ENCODE measurements at regions not wholly inside any gene's neighbourhood (a gene's known extent, or its start where the extent isn't known, plus 50 kb on each side); places are given as distances from the start of the nearest gene placed in this dataset.
"Not testable (repeated sequence)": the region's sequence is repeated elsewhere in the genome, so short reads cannot be mapped to it uniquely, and the experiment has no call there.

GRCh38 chr13:63851526-63851925 lies 2435.9 kb upstream of the PCDH20 start:
- H3K36me3 ChIP-seq (ENCODE audit: control insufficient read depth, insufficient read depth, low read length), result no peaks in the 10 kb centered on the region
- H3K4me3 ChIP-seq (replicated peaks; ENCODE audit: low read depth, low read length), result no peak overlapping the region
- no peak for DNase-seq (ENCODE audit: extremely low read depth, insufficient read length)
- no peaks in the 10 kb centered on the region for H3K27me3 ChIP-seq (replicated peaks; ENCODE audit: control insufficient read depth, insufficient read depth, low read length)
- no peak for TF ChIP-seq CTCF (IDR thresholded peaks at IDR 0.05; ENCODE audit: insufficient read depth, low read length, poor library complexity, severe bottlenecking)

DNA sequence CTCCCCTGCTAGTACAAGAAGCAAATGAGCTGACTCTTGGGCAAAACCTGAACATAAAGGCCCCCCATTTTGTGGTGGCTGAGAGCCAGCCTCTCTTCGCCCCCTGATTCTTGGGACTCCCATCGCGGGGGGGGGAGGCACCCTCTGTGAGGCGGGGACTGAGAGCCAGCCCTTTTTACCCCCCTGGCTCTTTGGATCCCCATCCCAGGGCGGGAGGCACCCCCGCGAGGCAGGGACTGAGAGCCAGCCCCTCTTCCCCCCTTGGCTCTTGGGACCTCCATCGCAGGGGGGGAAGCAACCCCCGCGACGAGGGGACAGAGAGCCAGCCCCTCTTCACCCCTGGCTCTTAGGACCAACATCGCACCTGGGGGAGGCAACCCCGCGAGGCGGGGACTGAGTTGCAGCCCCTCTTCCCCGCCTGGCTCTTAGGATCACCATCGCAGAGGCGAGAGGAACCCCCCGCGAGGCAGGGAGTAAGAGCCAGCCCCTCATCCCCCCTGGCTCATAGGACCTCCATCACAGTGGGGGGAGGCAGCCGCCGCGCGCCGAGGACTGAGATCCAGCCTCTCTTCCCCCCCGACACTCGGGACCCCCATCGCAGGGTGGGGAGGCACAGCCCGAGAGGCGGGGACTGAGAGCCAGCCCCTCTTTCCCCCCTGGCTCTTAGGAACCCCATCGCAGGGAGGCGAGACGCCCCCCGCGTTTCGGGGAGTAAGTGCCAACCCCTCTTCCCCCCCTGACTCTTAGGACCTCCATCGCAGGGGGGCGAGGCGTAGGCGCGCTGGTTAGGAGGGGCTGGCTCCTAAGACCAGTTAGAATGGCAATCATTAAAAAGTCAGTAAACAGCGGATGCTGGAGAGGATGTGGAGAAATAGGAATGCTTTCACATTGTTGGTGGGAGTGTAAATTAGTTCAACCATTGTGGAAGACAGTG lies 2428.4 kb upstream of the PCDH20 start:
- Histone ChIP-seq H3K27me3 (replicated peaks; ENCODE audit: control insufficient read depth, insufficient read depth, low read length) (no peaks in the 10 kb centered on the region), H3K36me3 (ENCODE audit: control insufficient read depth, insufficient read depth, low read length) (no peaks in the 10 kb centered on the region), H3K4me3 (replicated peaks; ENCODE audit: low read depth, low read length) (no peak overlapping the region)
- no peak for TF ChIP-seq CTCF (IDR thresholded peaks at IDR 0.05; ENCODE audit: insufficient read depth, low read length, poor library complexity, severe bottlenecking)
- no peak for DNase-seq (ENCODE audit: extremely low read depth, insufficient read length)

DNA sequence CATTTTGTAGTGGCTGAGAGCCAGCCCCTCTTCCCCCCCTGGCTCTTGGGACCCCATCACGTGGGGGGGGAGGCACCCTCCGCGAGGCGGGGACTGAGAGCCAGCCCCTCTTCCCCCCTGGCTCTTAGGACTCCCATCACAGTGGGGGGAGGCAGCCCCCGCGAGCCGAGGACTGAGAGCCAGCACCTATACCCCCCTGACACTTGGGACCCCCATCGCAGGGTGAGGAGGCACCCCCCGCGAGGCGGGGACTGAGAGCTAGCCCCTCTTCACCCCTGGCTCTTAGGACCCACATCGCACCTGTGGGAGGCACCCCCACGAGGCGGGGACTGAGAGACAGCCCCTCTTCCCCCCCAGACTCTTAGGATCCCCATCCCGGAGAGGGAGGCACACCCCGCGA lies 2426.5 kb upstream of the PCDH20 start:
- Histone ChIP-seq H3K4me3 (replicated peaks; ENCODE audit: low read depth, low read length) (no peak overlapping the region), H3K27me3 (replicated peaks; ENCODE audit: control insufficient read depth, insufficient read depth, low read length) (no peaks in the 10 kb centered on the region), H3K36me3 (ENCODE audit: control insufficient read depth, insufficient read depth, low read length) (no peaks in the 10 kb centered on the region)
- DNase-seq (ENCODE audit: extremely low read depth, insufficient read length), result no peak
- no peak for TF ChIP-seq CTCF (IDR thresholded peaks at IDR 0.05; ENCODE audit: insufficient read depth, low read length, poor library complexity, severe bottlenecking)

DNA sequence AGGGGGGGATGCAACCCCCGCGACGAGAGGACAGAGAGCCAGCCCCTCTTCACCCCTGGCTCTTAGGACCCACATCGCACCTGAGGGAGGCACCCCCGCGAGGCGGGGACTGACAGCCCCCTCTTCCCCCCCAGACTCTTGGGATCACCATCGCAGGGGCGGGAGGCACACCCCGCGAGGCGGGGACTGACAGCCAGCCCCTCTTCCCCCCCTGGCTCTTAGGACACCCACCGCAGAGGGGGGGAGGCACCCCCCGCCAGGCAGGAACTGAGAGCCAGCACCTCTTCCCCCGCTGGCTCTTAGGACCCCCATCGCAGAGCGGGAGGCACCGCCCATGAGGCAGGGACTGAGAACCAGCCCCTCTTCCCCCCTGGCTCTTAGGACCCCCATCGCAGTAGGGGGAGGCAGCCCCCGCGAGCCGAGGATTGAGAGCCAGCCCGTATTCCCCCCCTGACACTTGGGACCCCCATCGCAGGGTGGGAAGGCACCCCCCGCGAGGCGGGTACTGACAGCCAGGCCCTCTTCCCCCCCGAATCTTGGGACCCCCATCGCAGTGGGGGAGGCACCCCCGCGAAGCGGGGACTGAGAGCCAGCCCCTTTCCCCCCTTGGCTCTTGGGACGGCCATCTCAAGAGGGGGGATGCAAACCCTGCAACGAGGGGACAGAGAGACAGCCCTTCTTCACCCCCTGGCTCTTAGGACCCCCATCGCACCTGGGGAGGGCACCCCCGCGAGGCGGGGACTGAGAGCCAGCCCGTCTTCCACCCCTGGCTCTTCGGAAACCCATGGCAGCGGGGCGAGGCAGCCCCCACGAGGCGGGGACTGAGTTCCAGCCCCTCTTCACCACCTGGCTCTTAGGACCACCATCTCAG lies 2425.1 kb upstream of the PCDH20 start:
- no peak overlapping the region for H3K4me3 ChIP-seq (replicated peaks; ENCODE audit: low read depth, low read length)
- no peaks in the 10 kb centered on the region for H3K36me3 ChIP-seq (ENCODE audit: control insufficient read depth, insufficient read depth, low read length)
- H3K27me3 ChIP-seq (replicated peaks; ENCODE audit: control insufficient read depth, insufficient read depth, low read length), result no peaks in the 10 kb centered on the region
- no peak for DNase-seq (ENCODE audit: extremely low read depth, insufficient read length)
- no peak for TF ChIP-seq CTCF (IDR thresholded peaks at IDR 0.05; ENCODE audit: insufficient read depth, low read length, poor library complexity, severe bottlenecking)

DNA sequence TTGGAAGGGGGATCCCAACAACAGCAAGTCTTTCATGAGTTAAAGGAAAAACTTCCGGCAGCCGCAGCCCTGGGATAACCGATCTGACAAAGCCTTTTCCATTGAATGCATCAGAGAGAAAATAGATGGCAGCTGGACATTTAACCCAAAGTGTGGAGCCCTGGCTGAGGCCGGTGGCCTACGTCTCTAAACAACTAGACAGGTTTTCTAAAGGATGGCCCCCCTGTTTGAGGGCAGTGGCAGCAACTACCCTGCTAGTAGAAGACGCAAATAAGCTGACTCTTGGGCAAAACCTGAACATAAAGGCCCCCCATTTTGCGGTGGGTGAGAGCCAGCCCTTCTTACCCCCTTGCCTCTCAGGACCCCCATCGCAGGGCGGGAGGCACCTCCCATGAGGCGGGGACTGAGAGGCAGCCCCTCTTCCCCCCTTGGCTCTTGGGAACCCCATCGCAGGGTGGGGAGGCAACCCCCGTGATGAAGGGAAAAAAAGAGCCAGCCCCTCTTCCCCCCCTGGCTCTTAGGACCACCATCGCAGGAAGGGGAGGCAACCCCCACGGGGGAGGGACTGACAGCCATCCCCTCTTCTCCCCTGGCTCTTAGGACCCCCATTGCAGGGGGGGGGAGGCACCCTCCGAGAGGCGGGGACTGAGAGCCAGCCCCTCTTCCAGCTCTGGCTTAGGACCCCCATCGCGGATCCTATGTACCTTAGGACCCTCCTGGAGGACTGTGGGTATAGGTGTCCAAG lies 2422.9 kb upstream of the PCDH20 start:
- Histone ChIP-seq H3K4me3 (replicated peaks; ENCODE audit: low read depth, low read length) (no peak overlapping the region), H3K27me3 (replicated peaks; ENCODE audit: control insufficient read depth, insufficient read depth, low read length) (no peaks in the 10 kb centered on the region), H3K36me3 (ENCODE audit: control insufficient read depth, insufficient read depth, low read length) (no peaks in the 10 kb centered on the region)
- DNase-seq (ENCODE audit: extremely low read depth, insufficient read length), result no peak
- no peak for TF ChIP-seq CTCF (IDR thresholded peaks at IDR 0.05; ENCODE audit: insufficient read depth, low read length, poor library complexity, severe bottlenecking)

GRCh38 chr13:63837701-63838100 lies 2422.1 kb upstream of the PCDH20 start:
- not testable (repeated sequence) for H3K36me3 ChIP-seq (ENCODE audit: control insufficient read depth, insufficient read depth, low read length); DNase-seq (ENCODE audit: extremely low read depth, insufficient read length); H3K4me3 ChIP-seq (replicated peaks; ENCODE audit: low read depth, low read length); H3K27me3 ChIP-seq (replicated peaks; ENCODE audit: control insufficient read depth, insufficient read depth, low read length)

GRCh38 chr13:63829609-63830008 lies 2414.0 kb upstream of the PCDH20 start:
- DNase-seq (ENCODE audit: extremely low read depth, insufficient read length); H3K36me3 ChIP-seq (ENCODE audit: control insufficient read depth, insufficient read depth, low read length); H3K4me3 ChIP-seq (replicated peaks; ENCODE audit: low read depth, low read length); H3K27me3 ChIP-seq (replicated peaks; ENCODE audit: control insufficient read depth, insufficient read depth, low read length): not testable (repeated sequence)

GRCh38 chr13:63821785-63822184 lies 2406.1 kb upstream of the PCDH20 start:
- not testable (repeated sequence) for DNase-seq (ENCODE audit: extremely low read depth, insufficient read length); H3K4me3 ChIP-seq (replicated peaks; ENCODE audit: low read depth, low read length); H3K36me3 ChIP-seq (ENCODE audit: control insufficient read depth, insufficient read depth, low read length)

More at GRCh38 chr13:63821785-63822184, 2406.1 kb upstream of the PCDH20 start:
- not testable (repeated sequence) for H3K27me3 ChIP-seq (replicated peaks; ENCODE audit: control insufficient read depth, insufficient read depth, low read length)
